Stomach (tissue), 4 donors: ENCODE measurements at regions not wholly inside any gene's neighbourhood (a gene's known extent, or its start where the extent isn't known, plus 50 kb on each side); places are given as distances from the start of the nearest gene placed in this dataset.

Experiments used
- POLR2A ChIP-seq, 4 donors: fragments of 450-650 bp; IDR thresholded peaks; one replicate each; pipeline ENCODE4 v1.6.1; 2016; ENCODE audit warnings: antibody characterized with exemption in 4 of 4, control low read depth in 2 of 4, mild to moderate bottlenecking in 1 of 4, moderate library complexity in 1 of 4
- POLR2AphosphoS5 ChIP-seq, 3 donors: sonication (generic); formaldehyde crosslinking; IDR thresholded peaks; one replicate each; pipeline ENCODE4 v1.6.1; 2016; ENCODE audit warnings: antibody characterized with exemption in 3 of 3
- TF ChIP-seq, protein P1 (sequence below), 7 experiments: fragments of 450-650 bp in 4 of 7; fragments of 200-600 bp in 3 of 7; sonication (generic) in 3 of 7; IDR thresholded peaks; one replicate each; pipeline ENCODE4 v1.5.1; 2016 to 2019; ENCODE audit warnings: antibody characterized with exemption in 7 of 7, control low read depth in 2 of 7, mild to moderate bottlenecking in 1 of 7

DNA sequence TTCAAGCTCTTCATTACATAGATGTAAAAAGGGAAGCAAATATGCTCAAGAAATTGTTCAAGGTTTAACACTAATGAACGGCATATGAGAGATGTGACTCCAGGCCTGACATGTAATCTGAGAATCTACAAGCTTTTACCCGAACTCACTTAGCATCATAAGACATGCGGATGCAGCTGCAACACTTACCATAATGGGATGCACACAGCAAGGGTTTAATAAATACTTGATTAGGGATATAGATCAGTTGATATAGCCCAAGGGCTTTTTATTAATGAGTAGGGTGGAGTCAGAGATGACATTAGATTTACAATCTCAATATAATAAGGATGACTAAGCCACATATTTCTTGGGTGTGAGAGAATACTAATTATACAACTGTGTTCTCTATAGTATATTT, 2215.5 kb downstream of the MAT2B start:
- TF ChIP-seq, protein P1, sequence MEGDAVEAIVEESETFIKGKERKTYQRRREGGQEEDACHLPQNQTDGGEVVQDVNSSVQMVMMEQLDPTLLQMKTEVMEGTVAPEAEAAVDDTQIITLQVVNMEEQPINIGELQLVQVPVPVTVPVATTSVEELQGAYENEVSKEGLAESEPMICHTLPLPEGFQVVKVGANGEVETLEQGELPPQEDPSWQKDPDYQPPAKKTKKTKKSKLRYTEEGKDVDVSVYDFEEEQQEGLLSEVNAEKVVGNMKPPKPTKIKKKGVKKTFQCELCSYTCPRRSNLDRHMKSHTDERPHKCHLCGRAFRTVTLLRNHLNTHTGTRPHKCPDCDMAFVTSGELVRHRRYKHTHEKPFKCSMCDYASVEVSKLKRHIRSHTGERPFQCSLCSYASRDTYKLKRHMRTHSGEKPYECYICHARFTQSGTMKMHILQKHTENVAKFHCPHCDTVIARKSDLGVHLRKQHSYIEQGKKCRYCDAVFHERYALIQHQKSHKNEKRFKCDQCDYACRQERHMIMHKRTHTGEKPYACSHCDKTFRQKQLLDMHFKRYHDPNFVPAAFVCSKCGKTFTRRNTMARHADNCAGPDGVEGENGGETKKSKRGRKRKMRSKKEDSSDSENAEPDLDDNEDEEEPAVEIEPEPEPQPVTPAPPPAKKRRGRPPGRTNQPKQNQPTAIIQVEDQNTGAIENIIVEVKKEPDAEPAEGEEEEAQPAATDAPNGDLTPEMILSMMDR (IDR thresholded peaks at IDR 0.05): no peak
- TF ChIP-seq POLR2AphosphoS5 (IDR thresholded peaks at IDR 0.05) (no peak), POLR2A (IDR thresholded peaks at IDR 0.05) (no peak)
